SK-N-MC (cell line): ENCODE measurements at regions not wholly inside any gene's neighbourhood (a gene's known extent, or its start where the extent isn't known, plus 50 kb on each side); places are given as distances from the start of the nearest gene placed in this dataset.

Experiments used
- EZH2 ChIP-seq: fragments of 200-600 bp; sonication (generic); IDR thresholded peaks from one replicate; pipeline ENCODE4 v1.6.1; 2017; ENCODE audit warnings: antibody characterized with exemption
- POLR2AphosphoS5 ChIP-seq: IDR thresholded peaks from 2 replicates; pipeline ENCODE4 v1.6.1; 2012; ENCODE audit warnings: mild to moderate bottlenecking, low read depth, low read length, borderline replicate concordance

- TF ChIP-seq POLR2AphosphoS5 (no peak), EZH2 (no peak)
Measured at GRCh38 chr5:179438461-179438860, 93.2 kb upstream of the ADAMTS2 start.
